PC-9 (cell line): ENCODE measurements at regions not wholly inside any gene's neighbourhood (a gene's known extent, or its start where the extent isn't known, plus 50 kb on each side); places are given as distances from the start of the nearest gene placed in this dataset.

Source experiments
- CTCF ChIP-seq: fragments of 200-600 bp; sonication (generic); conservative IDR thresholded peaks from 2 replicates; pipeline ENCODE4 v1.6.1; 2017; ENCODE audit warnings: mixed run types, antibody characterized with exemption, mild to moderate bottlenecking, moderate library complexity
- EZH2 ChIP-seq: fragments of 200-600 bp; sonication (generic); IDR thresholded peaks from 2 replicates; pipeline ENCODE4 v1.8.0; 2017; ENCODE audit warnings: antibody characterized with exemption, low read depth

GRCh38 chr13:40026174-40026585, 370.7 kb downstream of the COG6 start:
- no peak for TF ChIP-seq CTCF
- no peak for TF ChIP-seq EZH2
